ENCODE measurements at regions not wholly inside any gene's neighbourhood (a gene's known extent, or its start where the extent isn't known, plus 50 kb on each side); places are given as distances from the start of the nearest gene placed in this dataset.

DNA sequence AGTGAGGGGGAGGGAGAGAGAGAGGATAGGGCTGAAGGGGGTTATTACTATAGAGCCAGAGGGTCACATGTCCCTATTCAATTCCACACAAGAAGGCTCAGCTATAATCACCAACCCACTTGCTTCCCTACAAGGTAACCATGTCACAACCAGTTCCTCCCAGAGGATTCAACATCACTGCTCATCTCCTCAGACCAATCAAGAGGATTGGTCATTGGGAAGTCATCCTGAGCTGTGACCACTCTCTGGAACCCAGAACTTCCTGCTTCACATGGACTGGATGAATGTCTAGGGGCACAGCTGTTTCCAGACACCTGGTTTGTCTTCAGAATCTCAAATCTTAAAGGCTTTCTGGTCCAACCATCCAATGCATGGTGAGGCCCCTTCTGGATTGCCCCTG lies 154.9 kb upstream of the SDK2 start:
- Histone ChIP-seq H3K36me3 (no peaks in the 10 kb centered on the region), H3K4me3 (no peak overlapping the region), H3K27me3 (replicated peaks; ENCODE audit: insufficient read depth) (peaks cover 7% of the 10 kb centered on the region), H3K27ac (no peak overlapping the region), H3K9me3 (no peaks in the 10 kb centered on the region), H3K4me1 (replicated peaks) (no peaks in the 10 kb centered on the region)
- intact Hi-C loops (cut with DNase I): no loop called here
- no peak for TF ChIP-seq POLR2AphosphoS5 (IDR thresholded peaks at IDR 0.05)
- no peak for TF ChIP-seq POLR2A (IDR thresholded peaks at IDR 0.05)
- TF ChIP-seq, protein P1, sequence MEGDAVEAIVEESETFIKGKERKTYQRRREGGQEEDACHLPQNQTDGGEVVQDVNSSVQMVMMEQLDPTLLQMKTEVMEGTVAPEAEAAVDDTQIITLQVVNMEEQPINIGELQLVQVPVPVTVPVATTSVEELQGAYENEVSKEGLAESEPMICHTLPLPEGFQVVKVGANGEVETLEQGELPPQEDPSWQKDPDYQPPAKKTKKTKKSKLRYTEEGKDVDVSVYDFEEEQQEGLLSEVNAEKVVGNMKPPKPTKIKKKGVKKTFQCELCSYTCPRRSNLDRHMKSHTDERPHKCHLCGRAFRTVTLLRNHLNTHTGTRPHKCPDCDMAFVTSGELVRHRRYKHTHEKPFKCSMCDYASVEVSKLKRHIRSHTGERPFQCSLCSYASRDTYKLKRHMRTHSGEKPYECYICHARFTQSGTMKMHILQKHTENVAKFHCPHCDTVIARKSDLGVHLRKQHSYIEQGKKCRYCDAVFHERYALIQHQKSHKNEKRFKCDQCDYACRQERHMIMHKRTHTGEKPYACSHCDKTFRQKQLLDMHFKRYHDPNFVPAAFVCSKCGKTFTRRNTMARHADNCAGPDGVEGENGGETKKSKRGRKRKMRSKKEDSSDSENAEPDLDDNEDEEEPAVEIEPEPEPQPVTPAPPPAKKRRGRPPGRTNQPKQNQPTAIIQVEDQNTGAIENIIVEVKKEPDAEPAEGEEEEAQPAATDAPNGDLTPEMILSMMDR (IDR thresholded peaks at IDR 0.05): no peak
- DNase-seq (ENCODE audit: low spot score): no peak

DNA sequence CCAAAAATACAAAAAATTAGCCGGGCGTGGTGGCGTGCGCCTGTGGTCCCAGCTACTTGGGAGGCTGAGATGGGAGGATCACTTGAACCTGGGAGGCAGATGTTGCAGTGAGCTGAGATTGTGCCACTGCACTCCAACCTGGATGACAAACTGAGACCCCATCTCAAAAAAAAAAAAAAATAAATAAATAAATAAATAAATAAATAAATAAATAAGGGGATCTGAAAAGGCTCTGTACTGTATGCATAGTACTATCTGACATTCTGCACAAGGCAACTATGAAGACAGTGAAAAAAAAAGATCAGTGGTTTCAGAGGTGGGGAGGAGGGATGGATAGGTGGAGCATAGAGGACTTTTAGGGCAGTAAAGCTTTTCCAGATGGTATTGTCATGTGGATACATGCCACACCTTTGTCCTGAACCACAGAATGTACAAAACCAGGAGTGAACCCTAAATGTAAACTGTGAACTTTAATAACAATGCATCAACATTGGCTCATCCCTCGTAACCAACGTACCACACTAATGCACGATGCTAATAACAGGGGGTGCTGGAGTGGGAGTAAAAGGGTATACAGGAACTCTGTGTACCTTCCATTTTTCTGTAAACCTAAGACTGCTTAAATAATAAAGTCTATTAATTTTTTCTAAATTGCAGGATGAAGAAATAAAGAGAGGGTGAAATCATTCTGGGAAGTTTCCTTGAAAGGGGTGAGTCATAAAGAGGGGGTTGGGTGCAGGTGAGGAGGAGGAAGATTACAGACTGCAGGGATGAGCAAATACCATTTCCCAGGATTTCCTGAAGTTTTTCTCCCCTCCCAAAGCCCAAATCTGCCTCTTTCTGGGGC lies 155.8 kb upstream of the SDK2 start:
- DNase-seq (ENCODE audit: low spot score): no peak
- intact Hi-C loops (cut with DNase I): no loop called here
- no peaks in the 10 kb centered on the region for H3K4me1 ChIP-seq (replicated peaks)
- no peaks in the 10 kb centered on the region for H3K36me3 ChIP-seq
- 79% methylated on average over 7 of the region's 7 CpGs for WGBS
- TF ChIP-seq POLR2A (IDR thresholded peaks at IDR 0.05) (no peak), POLR2AphosphoS5 (IDR thresholded peaks at IDR 0.05) (no peak)
- TF ChIP-seq, protein P1 (IDR thresholded peaks at IDR 0.05): no peak
- peaks cover 7% of the 10 kb centered on the region for H3K27me3 ChIP-seq (replicated peaks; ENCODE audit: insufficient read depth)
- H3K4me3 ChIP-seq: no peak overlapping the region
- H3K27ac ChIP-seq: no peak overlapping the region
- no peaks in the 10 kb centered on the region for H3K9me3 ChIP-seq

DNA sequence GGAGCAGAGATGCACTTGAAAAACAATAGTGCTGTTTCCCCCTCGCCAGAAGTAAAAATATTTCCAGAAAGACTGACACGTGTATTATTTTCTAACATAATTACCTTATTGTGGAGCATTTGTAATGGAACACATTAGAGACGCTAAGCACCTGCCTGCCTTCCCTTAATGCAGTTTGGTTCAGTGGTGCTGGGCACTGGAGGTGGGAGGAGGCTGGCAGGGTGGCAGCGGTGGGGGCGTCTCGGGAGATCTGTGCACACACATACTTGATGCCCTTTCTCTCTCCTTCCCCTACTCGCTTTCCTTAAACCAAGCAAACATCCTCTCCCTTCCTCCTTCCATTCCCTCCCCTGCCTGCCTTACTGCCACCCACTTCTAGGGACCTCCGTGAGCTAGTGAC lies 156.6 kb upstream of the SDK2 start:
- DNase-seq (ENCODE audit: low spot score): no peak

DNA sequence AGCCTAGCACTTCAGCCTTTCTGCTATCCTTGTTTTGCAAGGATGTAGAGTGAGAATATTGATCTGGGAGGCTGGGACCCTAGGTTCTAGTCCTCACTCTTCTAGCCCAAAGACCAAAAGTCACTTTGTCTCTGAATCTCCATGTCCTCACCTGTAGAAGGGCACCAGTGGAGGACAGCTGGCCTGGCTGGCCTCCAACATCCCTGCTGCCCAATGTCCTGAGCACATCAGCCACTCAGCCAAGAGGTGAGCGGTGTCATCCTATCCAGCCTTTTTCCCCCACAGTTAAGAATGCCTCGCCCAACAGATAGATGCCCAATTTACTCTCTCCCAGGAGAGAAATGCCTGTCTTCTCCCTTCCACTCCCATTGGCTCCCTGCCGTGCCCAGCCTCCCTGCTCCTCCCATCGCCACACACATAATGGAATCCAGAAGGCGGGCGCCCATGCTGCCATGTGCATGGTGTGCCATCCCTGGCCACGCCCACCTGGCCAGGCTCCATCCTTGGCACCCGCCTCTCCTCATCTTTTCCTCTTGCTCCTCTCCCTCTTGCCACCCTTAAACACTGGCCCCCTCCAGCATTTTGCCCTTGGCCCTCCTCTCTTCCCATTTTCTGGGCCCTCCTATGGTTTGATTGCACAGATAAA lies 157.3 kb upstream of the SDK2 start:
- no peaks in the 10 kb centered on the region for H3K4me1 ChIP-seq (replicated peaks)
- intact Hi-C loops (cut with DNase I): no loop called here
- no peaks in the 10 kb centered on the region for H3K9me3 ChIP-seq
- H3K27me3 ChIP-seq (replicated peaks; ENCODE audit: insufficient read depth): peaks cover 7% of the 10 kb centered on the region
- H3K36me3 ChIP-seq: no peaks in the 10 kb centered on the region
- H3K27ac ChIP-seq: no peak overlapping the region
- no peak for DNase-seq (ENCODE audit: low spot score)
- 74% methylated on average over 8 of the region's 8 CpGs for WGBS
- TF ChIP-seq, protein P1 (IDR thresholded peaks at IDR 0.05): no peak
- TF ChIP-seq POLR2AphosphoS5 (IDR thresholded peaks at IDR 0.05): no peak
- no peak for TF ChIP-seq POLR2A (IDR thresholded peaks at IDR 0.05)
- no peak overlapping the region for H3K4me3 ChIP-seq

More for the DNA sequence above, 156.6 kb upstream of the SDK2 start:
- no peak overlapping the region for H3K4me3 ChIP-seq
- no peaks in the 10 kb centered on the region for H3K9me3 ChIP-seq
- WGBS: 57% methylated on average over 8 of the region's 8 CpGs
- no peaks in the 10 kb centered on the region for H3K36me3 ChIP-seq
- TF ChIP-seq POLR2AphosphoS5 (IDR thresholded peaks at IDR 0.05) (no peak), POLR2A (IDR thresholded peaks at IDR 0.05) (no peak)
- TF ChIP-seq, protein P1 (IDR thresholded peaks at IDR 0.05): no peak
- H3K27ac ChIP-seq: no peak overlapping the region
- peaks cover 7% of the 10 kb centered on the region for H3K27me3 ChIP-seq (replicated peaks; ENCODE audit: insufficient read depth)
- intact Hi-C loops (cut with DNase I): no loop called here
- H3K4me1 ChIP-seq (replicated peaks): no peaks in the 10 kb centered on the region

All from prostate gland (tissue), 2 donors.